Activated CD8-positive, alpha-beta memory T cell treated with anti-CD3 and anti-CD28 coated beads, Interleukin-2, amount 50 U/mL, for 1 hour (primary cell): ENCODE measurements at regions not wholly inside any gene's neighbourhood (a gene's known extent, or its start where the extent isn't known, plus 50 kb on each side); places are given as distances from the start of the nearest gene placed in this dataset.
"Not testable (repeated sequence)": the region's sequence is repeated elsewhere in the genome, so short reads cannot be mapped to it uniquely, and the experiment has no call there.

Experiments used
- DNase-seq: peaks from one replicate; pipeline ENCODE4 v3.0.0-alpha.2; 2020; ENCODE audit errors: extremely low read depth

DNA sequence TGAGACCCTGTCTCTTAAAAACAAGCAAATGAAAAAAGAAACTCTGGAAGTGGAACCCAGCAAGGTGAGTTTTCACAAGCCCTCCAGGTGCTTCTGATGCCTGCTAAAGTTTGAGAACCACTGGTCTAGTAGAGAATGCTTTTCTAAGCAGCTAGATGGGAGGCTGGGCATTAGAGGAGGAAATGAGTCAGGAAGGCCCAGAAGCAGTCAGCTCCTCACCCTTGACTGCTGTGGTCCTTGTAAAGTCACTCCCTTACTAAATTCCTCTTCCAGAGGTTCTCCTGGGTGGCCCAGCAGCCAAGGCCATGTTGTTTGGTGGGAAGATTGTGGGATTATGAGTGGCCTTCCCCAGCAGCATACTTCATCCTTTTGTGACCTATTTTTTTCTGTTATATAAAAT lies 52.0 kb upstream of the FYN start:
- DNase-seq, result no peak

DNA sequence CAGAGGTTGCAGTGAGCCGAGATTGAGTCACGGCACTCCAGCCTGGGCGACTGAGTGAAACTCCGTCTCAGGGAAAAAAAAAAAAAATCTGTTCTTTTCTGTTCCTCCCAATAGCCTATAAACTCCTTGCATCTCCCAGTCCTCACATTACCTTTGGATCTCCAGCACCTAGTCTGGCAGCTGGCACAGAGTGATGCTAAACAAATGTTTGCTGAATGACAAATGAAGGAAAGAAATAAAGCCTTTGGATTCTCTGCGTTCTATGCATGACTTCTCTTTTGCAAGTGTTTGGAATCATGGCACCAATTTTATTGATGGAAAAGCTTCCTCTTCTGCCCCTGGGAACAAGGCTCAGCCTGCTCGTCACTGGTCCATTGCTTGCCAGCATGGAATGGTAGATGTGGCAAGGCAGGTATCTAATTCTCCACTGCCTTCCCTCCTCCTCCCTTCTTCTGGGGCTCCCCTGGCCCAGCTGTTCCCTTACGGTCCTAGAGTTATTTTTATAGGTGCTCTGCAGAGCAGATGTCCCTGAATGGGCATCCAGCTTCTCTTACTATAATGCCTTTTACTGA lies 53.6 kb upstream of the FYN start:
- DNase-seq, result no peak

DNA sequence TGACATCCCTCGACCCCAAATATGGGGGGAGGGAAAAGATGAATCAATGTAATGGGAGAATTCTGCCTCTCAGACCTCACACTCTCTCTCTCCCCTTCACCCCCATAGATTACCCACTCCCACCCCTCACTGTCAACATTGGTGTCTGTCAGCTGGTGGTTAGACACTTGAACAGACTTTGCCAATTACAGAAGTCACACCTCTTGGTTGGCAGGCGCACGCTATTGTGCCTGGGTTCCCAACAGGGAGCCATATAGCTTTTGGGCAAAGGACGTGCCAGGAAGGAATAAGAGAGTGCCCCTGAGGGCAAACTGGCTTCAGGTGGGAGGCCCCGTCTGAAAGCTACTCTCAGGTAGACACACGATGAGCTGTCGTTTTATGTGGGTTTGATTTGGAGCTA lies 54.1 kb upstream of the FYN start:
- DNase-seq, result no peak

DNA sequence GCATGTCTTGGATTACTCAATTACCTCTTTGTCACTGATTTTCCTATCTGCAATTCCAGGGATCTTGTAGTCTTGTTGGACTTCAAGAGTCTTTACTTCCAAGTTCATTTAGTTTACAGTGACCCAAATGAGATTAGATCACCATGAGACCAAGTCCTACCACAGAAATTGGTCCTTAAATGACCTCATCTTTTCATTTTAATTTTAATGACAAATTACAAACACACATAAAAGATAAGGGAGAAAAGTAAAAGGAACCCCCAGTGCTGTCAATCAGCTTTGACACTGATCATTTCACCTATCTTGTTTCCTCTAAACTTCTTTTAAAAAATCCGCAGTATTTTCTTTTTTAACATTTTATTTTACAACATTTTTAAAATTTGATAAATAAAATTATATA lies 54.9 kb upstream of the FYN start:
- DNase-seq, result no peak

DNA sequence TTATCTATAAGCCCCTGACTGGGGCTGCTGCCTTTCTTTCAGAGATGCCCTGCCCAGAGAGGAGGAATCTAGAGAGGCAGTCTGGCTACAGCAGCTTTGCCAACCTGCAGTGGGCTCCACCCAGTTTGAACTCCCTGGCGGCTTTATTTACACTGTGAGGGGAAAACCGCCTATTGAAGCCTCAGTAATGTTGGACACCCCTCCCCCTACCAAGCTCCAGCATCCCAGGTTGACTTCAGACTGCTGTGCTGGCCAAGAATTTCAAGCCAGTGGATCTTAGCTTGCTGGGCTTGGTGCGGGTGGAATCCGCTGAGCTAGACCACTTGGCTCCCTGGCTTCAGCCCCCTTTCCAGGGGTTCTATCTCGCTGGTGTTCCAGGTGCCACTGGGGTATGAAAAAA lies 61.4 kb upstream of the FYN start:
- not testable (repeated sequence) for DNase-seq

DNA sequence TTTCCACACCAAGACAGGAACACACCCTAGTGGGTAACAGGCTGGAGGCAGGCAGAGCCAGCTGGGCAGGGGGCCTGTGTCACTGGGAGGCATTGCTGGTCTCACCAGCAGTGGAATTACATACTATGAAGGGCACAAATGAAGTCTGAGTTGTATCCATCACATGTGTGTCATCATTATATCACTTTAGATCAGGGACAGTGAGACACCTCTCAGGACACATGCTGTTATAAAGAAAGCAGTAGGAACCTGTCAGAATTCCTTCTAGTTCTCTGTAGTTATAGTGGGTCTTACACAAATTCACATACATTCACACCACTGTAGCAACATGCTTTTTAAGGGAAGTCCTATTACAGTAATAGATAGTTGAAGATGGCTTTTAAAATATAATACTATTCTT lies 63.5 kb upstream of the FYN start:
- DNase-seq, result no peak

DNA sequence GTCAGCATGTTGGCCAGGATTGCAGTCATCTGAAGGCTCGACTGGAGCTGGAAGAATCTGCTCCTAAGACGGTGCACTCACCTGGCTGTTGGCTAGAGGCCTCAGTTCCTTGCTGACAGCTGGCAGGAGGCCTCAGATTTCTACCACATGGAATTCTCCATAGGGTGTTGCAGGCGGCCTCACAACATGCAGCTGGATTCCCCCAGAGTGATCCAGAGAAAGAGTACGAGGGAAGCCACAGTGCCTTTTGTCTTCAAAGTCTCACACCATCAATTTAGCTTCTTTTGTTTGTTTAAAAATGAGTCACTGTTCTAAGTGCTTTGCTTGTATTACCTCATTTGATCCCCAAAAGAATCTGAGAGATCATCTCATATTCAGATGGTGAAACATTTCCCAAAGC lies 65.5 kb upstream of the FYN start:
- no peak for DNase-seq

DNA sequence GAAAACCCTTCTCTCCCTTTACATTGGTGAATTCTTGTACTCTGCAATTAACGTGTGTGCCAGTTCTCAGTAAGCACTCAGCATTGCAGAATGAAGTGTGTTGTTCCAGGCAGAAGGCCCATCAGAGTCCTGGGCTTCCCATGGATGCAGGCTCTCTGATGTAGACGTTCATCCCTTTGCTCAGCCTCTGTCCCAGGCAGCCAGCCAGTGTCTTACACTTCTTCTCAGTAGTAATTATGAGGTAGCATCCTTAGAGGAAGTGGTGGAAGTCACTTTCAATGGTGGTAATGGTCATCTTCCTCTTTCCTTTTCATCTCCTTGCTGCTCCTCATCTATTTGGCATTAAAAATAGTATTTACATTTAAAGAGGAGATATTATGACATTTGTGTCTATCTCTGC lies 66.7 kb upstream of the FYN start:
- DNase-seq, result no peak

DNA sequence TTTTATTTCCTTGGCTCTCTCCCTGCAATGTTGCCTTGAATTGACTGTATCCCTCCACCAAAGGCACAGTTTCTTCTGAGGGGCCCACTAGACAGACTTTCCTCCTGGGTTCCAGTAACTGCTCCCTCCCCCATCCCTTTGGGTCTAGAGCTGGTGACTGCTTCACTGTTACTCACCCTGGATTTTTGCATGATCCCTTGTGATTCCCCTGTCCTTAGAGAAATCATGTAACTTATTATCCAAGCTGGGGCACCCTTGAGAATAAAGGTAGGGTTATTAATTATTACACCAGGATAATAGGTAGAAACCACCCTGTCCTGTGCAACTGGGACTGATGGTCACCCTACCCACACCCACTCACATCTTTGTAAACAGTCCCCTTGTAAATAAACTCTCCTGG lies 67.5 kb upstream of the FYN start:
- DNase-seq, result no peak

DNA sequence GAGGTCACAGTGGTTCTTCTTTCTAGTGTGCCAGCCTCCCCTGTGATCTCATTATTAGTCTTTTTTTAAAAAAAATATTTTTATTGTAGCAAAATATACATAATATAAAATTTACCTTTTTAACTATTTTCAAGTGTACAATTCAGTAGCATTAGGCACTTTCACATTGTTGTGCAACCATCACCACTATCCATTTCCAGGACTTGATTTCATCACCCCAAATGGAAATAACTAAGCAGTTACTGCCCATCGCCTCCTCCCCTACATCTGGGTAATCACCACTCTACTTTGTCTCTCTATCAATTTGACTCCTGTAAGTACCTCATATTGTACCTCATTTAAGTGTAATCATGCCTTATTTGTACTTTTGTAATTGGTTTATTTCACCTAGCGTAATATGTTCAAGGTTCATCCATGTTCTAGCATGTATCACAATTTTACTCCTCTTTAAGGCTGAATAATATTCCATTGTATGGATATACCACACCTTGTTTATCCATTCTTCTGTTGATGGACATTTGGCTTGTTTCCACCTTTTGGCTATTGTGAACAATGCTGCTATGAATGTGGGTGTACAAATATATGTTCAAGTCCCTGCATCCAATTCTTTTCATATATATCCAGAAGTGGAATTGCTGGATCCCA lies 68.6 kb upstream of the FYN start:
- no peak for DNase-seq

DNA sequence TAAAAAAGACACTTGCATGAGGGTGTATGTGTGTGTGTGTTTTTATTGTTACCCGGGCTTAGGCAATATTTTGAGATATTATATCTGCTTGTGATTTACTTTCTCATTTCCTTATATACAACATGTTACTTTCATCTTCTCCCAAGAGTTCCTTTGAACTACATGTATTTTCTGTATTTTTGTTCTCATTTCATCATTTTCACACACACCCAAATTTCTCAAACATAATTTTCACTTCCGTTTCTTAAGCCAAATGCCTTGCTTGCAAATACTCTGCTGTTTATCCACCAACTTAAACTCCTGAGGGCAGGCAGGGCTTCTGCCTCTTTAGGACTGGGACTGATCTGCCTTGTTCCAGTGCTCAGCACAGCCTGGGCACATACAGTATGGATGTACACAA lies 69.3 kb upstream of the FYN start:
- DNase-seq, result no peak

DNA sequence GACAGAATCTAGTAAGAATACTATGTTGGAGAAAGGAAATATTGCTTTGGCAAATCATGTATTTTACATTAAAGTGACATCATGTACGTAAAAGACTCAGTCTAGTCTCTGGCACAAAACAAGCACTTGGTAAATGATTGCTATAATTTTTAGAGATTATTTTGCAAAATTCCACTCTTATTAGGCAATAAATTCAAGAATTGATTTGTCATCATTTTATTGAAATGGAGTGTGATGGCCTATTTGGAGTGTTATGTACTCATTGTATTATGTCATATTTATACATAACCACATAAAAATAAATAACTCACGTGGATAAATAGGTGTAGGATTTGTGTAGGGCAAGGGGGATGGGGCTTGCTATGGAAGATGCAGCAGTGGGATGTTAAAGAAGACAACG lies 70.0 kb upstream of the FYN start:
- no peak for DNase-seq

DNA sequence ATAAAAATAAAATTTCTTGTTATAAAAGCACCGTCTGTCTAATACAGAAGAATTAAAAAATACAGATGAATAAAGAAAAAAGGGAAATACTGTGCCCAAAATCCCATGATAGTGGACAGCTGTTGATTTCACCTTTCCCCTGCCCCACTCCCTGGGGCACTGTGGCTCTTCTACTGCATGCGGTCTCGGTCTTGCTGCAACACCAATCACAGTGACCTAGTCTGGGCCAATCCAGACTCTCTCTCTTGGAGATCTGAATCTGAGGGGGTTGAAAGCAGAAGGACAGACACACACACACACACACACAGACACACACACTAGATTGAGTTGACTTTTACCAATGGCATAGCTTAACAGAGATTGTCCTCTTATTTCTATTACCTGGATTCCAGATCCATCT lies 70.5 kb upstream of the FYN start:
- no peak for DNase-seq

DNA sequence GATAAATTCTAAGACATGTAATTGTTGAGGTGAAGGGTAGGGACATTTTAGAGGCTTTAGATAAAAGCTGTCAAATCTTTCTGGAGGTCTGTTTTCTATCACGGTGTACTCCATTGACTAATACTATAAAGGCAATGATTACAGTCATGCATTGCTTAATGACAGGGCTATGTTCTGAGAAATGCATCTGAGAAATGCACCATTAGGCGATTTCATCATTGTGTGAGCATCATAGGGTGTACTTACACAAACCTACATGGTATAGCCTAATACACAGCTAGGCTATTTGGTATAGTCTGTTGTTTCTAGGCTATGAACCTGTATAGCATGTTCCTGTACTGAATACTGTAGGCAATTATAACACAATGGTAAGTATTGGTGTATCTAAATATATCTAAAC lies 71.3 kb upstream of the FYN start:
- no peak for DNase-seq

DNA sequence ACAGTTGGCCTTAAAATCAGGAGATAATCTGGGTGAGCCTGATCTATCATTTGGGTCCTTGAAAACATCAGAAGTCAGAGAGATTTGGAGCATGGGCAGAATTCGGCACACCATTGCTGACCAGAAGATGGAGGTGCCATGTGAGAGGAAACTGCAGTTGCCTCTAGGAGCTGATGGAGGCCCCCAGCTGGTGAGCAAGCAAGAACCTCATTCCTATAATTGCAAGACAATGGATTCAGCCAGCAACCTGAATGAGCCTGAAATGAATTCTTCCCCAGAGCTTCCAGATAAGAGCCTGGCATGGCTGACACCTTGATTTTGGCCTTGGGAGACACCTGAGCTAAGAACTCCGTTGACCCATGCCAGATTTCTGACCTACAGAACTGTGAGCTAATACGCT lies 76.3 kb upstream of the FYN start:
- no peak for DNase-seq

DNA sequence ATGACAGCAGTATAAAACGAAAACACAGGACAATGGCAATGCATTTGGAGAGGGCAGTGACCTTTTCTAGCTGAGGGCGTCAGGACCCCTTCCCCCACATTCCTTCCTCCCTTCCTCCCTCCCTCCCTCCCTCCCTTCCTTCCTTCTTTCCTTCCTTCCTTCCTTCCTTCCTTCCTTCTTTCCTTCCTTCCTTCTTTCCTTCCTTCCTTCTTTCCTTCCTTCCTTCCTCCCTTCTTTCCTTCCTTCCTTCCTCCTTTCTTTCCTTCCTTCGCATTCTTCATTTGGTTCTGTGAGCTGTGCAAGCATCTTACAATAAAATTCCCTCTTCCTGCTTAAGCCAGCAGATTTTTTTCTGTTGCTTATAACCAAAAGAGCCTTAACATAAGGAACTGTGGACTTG lies 76.7 kb upstream of the FYN start:
- DNase-seq, result not testable (repeated sequence)

DNA sequence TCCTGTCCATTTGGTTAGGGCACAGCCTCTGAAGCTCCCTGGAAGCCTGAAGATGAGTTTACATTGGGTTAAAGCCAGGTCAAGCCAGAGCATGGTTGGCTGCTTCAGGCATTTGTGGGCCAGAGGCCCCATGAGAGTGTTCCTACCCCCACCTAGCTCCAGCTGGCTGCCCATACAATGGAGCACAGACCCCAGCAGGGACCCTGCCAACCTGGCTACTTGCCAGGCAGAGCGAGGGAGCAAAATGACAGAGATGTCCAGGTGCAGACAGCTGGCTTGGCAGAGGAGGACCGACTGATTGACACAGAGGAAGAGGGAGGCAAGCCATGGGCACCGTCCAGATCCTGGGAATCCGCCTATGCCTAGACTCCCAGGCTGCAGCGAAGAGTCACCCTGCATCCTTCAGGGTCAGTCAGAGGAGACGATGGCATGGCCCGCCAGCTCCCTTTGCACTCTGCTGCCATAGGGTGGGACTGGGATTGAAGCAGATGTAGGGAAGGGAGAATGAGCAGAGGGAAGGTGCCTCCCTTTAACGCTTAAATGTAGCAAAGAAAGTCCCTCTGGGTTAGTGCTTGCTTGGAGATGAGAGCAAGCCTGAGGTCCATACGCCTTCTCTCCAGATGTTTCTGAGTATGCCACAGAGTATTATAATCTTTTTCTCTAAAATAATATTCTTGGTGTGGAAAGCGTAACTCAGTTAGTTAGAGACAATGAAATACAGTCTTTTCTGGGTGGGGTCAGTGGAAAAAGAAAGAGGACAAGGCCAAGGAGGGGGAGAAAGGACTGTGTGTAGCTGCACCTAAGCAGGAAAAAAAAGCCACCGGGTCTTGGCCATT lies 77.6 kb upstream of the FYN start:
- no peak for DNase-seq

DNA sequence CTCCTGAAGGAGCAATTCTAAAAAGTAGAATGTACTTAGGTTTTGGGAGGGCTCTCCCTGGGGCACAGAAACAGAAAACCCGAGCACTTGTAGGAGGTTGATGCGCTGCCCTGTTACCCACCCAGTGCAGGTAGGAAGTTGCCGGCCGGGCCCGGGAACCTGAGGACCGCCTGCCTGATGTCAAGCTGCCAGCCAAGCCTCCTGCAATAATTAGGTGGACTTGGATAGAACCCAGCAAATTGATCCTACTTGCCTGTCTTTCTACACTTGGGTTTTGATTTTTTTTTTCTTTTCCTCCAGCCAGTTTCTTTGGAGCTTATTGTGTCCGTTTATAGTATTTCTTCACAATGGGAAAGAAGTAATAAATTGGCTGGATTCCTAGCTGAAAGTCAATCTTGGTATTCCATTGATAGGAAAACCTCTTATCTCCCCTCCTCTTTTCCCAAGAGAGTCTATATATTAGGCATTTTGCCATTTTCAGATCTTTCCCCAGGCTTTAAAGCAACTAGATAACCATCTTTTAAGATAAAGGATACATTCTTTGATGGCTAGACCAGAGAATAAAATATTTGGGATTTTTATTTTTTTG lies 78.3 kb upstream of the FYN start:
- DNase-seq, result no peak

DNA sequence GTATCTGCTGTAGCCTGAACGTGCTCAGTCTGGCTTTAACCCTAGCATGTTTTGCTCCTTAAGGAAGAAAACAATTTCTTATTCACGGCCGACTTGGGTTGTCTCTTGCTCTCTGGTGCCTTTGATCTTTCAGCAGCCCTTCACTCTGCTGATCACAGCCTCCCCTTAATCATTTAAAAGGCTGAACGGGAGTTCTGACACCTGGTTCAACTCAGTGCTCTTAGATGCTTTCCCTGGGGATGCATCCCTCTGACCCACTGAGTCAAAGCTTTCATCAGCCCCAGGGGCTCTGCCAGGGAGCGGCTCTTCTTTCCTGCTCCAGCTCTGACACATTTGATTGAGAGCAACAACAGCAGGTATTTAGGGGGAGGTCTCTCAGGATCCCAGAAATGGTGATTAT lies 79.0 kb upstream of the FYN start:
- DNase-seq, result no peak

DNA sequence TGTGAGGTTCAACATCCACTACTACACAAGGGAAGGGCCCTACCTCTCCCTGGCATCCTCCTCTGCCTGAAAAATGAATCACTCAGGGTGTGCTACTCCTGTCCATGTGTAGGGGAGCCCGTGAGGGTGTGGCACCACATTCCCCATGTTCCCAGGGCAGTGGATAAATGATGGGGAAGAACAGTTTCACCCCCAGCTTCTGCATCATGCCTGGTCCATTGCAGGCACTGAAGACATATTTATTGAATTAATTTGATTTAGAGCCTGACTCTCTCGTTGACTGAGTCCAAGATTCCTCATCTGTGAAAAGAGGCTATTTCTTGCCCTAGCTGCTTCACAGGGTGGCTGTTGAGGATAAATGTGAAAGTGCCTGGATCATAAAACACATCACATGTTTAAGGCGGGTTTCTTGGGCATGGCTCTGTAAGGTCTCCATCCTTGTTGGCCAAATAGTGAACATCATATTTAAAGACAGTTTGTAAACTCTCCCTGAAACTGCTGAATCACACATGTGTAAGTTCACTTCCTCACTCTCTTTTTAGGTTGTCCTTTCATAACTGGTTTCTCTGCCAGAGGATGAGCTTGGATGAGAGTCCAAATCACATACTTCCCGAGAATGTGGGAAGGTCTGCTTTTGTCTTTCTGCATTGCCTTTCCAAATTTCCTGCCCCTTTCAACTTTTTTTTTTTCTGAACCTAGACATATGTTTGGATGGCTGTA lies 79.7 kb upstream of the FYN start:
- DNase-seq, result no peak

DNA sequence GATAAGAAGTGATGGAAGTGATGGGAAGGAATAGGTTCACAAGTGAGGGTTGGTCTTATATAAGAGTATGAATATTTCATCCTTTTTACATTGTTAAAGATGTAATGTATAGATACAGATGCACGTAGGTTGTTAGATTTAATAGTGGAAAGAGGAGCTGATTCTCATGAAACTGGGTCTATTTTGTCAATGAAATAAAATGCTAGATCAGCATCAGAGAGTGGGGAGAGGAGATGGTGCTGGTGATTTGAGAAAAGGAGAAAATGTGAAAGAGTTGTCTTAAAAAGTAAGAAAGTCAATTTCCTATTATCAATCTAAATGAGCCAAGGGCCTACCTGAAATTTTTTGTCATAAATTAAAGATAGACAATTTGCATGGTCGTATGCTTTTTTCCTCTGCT lies 82.8 kb upstream of the FYN start:
- no peak for DNase-seq

DNA sequence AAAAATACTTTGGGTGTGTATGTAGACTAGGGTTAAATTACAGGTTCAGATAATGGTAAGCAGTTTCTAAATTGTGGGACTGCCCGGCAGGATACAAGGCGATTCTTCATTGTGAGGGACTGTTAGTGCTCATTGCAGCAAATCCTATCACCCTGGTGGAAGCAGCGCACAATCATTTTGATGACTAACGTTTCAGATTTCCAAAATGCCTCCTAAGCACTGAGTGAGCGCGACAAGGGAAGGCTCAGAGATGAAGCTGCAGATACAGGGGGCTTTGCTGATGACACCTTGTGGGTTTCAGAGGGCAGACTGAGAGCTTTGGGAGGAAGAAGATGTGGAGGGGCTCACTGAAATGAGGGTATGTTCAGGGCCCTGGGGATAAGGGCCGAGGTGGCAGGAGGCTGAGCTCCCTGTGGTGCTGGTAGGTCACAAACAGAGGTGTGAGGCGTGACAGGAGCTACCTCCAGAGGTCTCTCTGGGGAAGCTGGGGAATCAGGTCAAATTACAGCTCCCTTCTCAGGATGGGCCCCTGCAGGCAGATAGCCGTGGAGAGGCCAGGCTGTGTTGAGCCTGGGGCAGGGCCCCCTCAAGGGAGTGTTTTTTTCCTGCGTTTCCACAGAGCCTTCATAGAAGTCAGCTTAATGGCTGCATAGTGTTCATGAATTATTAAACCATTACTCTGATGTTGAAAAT lies 84.5 kb upstream of the FYN start:
- no peak for DNase-seq
